Keratinocyte (primary cell): ENCODE measurements at regions not wholly inside any gene's neighbourhood (a gene's known extent, or its start where the extent isn't known, plus 50 kb on each side); places are given as distances from the start of the nearest gene placed in this dataset.

Experiments used
- DNase-seq: peaks from one replicate; pipeline ENCODE4 v3.0.0-alpha.2; 2011; ENCODE audit warnings: low read depth, missing footprints, low spot score
- FAIRE-seq: peaks from 2 replicates; lab custom pipeline; 2011; peaks lifted over from hg19 to GRCh38; lab: Jason Lieb, UNC
- H2AFZ ChIP-seq: 2 replicates; pipeline ENCODE4 v1.6.0; 2012; ENCODE audit warnings: low read length, control low read depth, inconsistent platforms; ENCODE audit not compliant: control insufficient read depth
- H3K27ac ChIP-seq: 2 replicates; pipeline ENCODE4 v1.5.1; 2011; ENCODE audit warnings: low read length; ENCODE audit not compliant: control insufficient read depth, insufficient read depth
- H3K27me3 ChIP-seq: 3 replicates; pipeline ENCODE4 v1.6.0; 2011; ENCODE audit warnings: low read length; ENCODE audit not compliant: control insufficient read depth, insufficient read depth; ENCODE audit errors: extremely low read depth
- H3K36me3 ChIP-seq, 2 experiments: 2 replicates in 1 of 2; 3 replicates in 1 of 2; pipeline ENCODE4 v1.5.1; 2011; ENCODE audit warnings: low read length in 2 of 2, mild to moderate bottlenecking in 1 of 2; ENCODE audit not compliant: control insufficient read depth in 2 of 2, insufficient read depth in 2 of 2; ENCODE audit errors: extremely low read depth in 1 of 2
- H3K4me1 ChIP-seq: 3 replicates; pipeline ENCODE4 v1.5.1; 2011; ENCODE audit warnings: low read length; ENCODE audit not compliant: control insufficient read depth, insufficient read depth; ENCODE audit errors: extremely low read depth
- H3K4me2 ChIP-seq: 3 replicates; pipeline ENCODE4 v1.6.0; 2011; ENCODE audit warnings: low read depth, low read length; ENCODE audit not compliant: control insufficient read depth, insufficient read depth; ENCODE audit errors: extremely low read depth
- H3K4me3 ChIP-seq, 3 experiments: fragments of 200-600 bp in 1 of 3; sonication (generic) in 1 of 3; 2 replicates in 2 of 3; 3 replicates in 1 of 3; pipeline ENCODE4 v1.5.1; 2011 to 2016; ENCODE audit warnings: low read length in 3 of 3, mild to moderate bottlenecking in 3 of 3, control low read depth in 2 of 3, inconsistent platforms in 1 of 3, low read depth in 1 of 3, mixed read lengths in 1 of 3, mixed run types in 1 of 3, moderate library complexity in 1 of 3; ENCODE audit not compliant: control insufficient read depth in 2 of 3, insufficient read depth in 2 of 3; ENCODE audit errors: extremely low read depth in 1 of 3
- H3K79me2 ChIP-seq: 2 replicates; pipeline ENCODE4 v1.6.0; 2012; ENCODE audit warnings: low read length; ENCODE audit not compliant: control insufficient read depth, insufficient read depth
- H3K9ac ChIP-seq: 3 replicates; pipeline ENCODE4 v1.6.0; 2011; ENCODE audit warnings: low read length; ENCODE audit not compliant: control insufficient read depth, insufficient read depth; ENCODE audit errors: extremely low read depth
- H3K9me1 ChIP-seq: 3 replicates; pipeline ENCODE4 v1.6.0; 2011; ENCODE audit warnings: low read length; ENCODE audit not compliant: control insufficient read depth, insufficient read depth; ENCODE audit errors: extremely low read depth
- H3K9me3 ChIP-seq: 2 replicates; pipeline ENCODE4 v1.5.1; 2012; ENCODE audit warnings: low read depth, low read length; ENCODE audit not compliant: control insufficient read depth
- H4K20me1 ChIP-seq: 3 replicates; pipeline ENCODE4 v1.6.0; 2011; ENCODE audit warnings: low read length; ENCODE audit not compliant: control insufficient read depth, insufficient read depth; ENCODE audit errors: extremely low read depth
- CTCF ChIP-seq, 3 experiments: IDR thresholded peaks in 1 of 3; conservative IDR thresholded peaks in 1 of 3; optimal IDR thresholded peaks in 1 of 3; 2 replicates in 2 of 3; 3 replicates in 1 of 3; pipeline versions ENCODE3 to v1.5.1; 2011; ENCODE audit warnings: low read length in 3 of 3, mild to moderate bottlenecking in 3 of 3, moderate library complexity in 2 of 3, control low read depth in 1 of 3, inconsistent platforms in 1 of 3; ENCODE audit not compliant: insufficient read depth in 2 of 3; ENCODE audit errors: extremely low read depth in 1 of 3
- EZH2 ChIP-seq: IDR thresholded peaks from one replicate; pipeline ENCODE4 v1.6.1; 2012; ENCODE audit warnings: inconsistent platforms, mild to moderate bottlenecking, low read length, moderate library complexity
- dilution Hi-C: fragments of 300-500 bp; cut with MboI; formaldehyde crosslinking; loops from one replicate; pipeline ENCODE4 v1.7.0; 2020; ENCODE audit warnings: low sequenced_read_pairs; ENCODE audit not compliant: extremely low pct_ligation_motif_present

- DNase-seq, result no peak
- Histone ChIP-seq H3K4me2 (no peak overlapping the region), H3K36me3 (no peaks in the 10 kb centered on the region), H4K20me1 (no peaks in the 10 kb centered on the region), H3K9me1 (no peaks in the 10 kb centered on the region), H3K27me3 (peaks cover 11% of the 10 kb centered on the region), H3K9ac (no peak overlapping the region), H3K9me3 (no peaks in the 10 kb centered on the region), H3K27ac (no peak overlapping the region), H3K4me1 (no peaks in the 10 kb centered on the region), H2AFZ (no peak overlapping the region), H3K79me2 (no peaks in the 10 kb centered on the region), H3K4me3 (no peak overlapping the region)
- dilution Hi-C loops, result no loop called here
- no peak for TF ChIP-seq CTCF (optimal IDR thresholded peaks at IDR 0.05 in 1 of 3, IDR thresholded peaks at IDR 0.05 in 1 of 3, conservative IDR thresholded peaks at IDR 0.05 in 1 of 3; ENCODE audit: extremely low read depth in 1 of 3, insufficient read depth in 2 of 3, low read length in 3 of 3)
- TF ChIP-seq EZH2, result no peak
- FAIRE-seq, result no peak
Measured at GRCh38 chr2:238578256-238578655, 151.5 kb downstream of the ASB1 start.

- no peak for DNase-seq
- Histone ChIP-seq H3K27ac (no peak overlapping the region), H2AFZ (no peak overlapping the region), H3K4me3 (no peak overlapping the region), H3K36me3 (no peaks in the 10 kb centered on the region), H3K27me3 (peaks cover 11% of the 10 kb centered on the region), H3K79me2 (no peaks in the 10 kb centered on the region), H3K9me1 (no peaks in the 10 kb centered on the region), H3K4me1 (no peaks in the 10 kb centered on the region), H3K4me2 (no peak overlapping the region), H3K9me3 (no peaks in the 10 kb centered on the region), H3K9ac (no peak overlapping the region), H4K20me1 (no peaks in the 10 kb centered on the region)
- dilution Hi-C loops, result no loop called here
- TF ChIP-seq CTCF (optimal IDR thresholded peaks at IDR 0.05 in 1 of 3, IDR thresholded peaks at IDR 0.05 in 1 of 3, conservative IDR thresholded peaks at IDR 0.05 in 1 of 3; ENCODE audit: extremely low read depth in 1 of 3, insufficient read depth in 2 of 3, low read length in 3 of 3) (no peak), EZH2 (no peak)
- no peak for FAIRE-seq
Measured at GRCh38 chr2:238580486-238580885, 153.8 kb downstream of the ASB1 start.
